Bronchial epithelial cell (primary cell): ENCODE measurements at regions not wholly inside any gene's neighbourhood (a gene's known extent, or its start where the extent isn't known, plus 50 kb on each side); places are given as distances from the start of the nearest gene placed in this dataset.
"Not testable (repeated sequence)": the region's sequence is repeated elsewhere in the genome, so short reads cannot be mapped to it uniquely, and the experiment has no call there.

Experiments
- DNase-seq: peaks from one replicate; pipeline ENCODE4 v3.0.0-alpha.2; 2010; ENCODE audit warnings: low read depth
- FAIRE-seq: peaks from 2 replicates; lab custom pipeline; 2011; peaks lifted over from hg19 to GRCh38; lab: Jason Lieb, UNC
- H3K27me3 ChIP-seq: 2 replicates; pipeline ENCODE4 v1.5.1; 2011; ENCODE audit warnings: low read length; ENCODE audit not compliant: control insufficient read depth, insufficient read depth
- H3K36me3 ChIP-seq: 2 replicates; pipeline ENCODE4 v1.5.1; 2011; ENCODE audit warnings: low read length; ENCODE audit not compliant: control insufficient read depth, insufficient read depth
- H3K4me3 ChIP-seq: 2 replicates; pipeline ENCODE4 v1.5.1; 2011; ENCODE audit warnings: mild to moderate bottlenecking, low read depth, low read length, control low read depth
- CTCF ChIP-seq: IDR thresholded peaks from 2 replicates; pipeline ENCODE4 v1.5.1; 2011; ENCODE audit warnings: mild to moderate bottlenecking, moderate library complexity, low read length, control low read depth, inconsistent platforms; ENCODE audit not compliant: insufficient read depth, severe bottlenecking

DNA sequence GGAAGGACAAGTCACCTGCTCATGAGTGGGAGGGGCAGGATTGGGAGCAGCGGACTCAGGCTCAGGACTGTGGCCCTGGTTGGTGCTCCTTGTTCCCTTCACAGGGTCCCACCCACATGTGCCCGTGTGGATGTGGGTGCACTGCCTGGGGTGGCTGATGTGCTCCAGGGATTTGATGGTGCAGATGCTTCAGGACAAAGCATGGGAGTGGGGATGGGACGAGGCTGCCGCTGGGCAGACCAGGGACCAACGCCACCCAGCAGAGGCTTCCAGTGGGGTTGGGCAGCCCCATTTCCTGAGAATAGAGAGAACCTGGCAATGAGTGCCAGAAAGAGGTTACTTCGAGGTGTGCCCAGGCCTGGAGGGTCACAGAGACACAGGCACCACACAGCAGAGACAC is 65.5 kb upstream of the IGLL5 start:
- no peaks in the 10 kb centered on the region for H3K27me3 ChIP-seq
- no peaks in the 10 kb centered on the region for H3K36me3 ChIP-seq
- no peak overlapping the region for H3K4me3 ChIP-seq
- TF ChIP-seq CTCF, result no peak
- DNase-seq (no peak), FAIRE-seq (no peak)

DNA sequence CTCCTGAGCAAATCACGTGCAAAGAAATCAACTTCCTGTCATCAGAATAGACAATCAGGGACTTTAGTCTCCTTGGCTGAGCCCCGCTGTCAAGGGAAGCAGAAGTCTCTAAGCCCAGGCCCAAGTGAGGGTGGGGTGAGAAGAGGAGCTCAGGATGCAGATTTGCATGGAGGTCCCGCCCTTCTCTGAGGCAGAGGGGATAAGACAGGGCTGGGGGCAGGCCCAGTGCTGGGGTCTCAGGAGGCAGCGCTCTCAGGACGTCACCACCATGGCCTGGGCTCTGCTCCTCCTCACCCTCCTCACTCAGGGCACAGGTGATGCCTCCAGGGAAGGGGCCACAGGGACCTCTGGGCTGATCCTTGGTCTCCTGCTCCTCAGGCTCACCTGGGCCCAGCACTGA is 65.1 kb upstream of the IGLL5 start:
- H3K4me3 ChIP-seq, FAIRE-seq, H3K36me3 ChIP-seq, DNase-seq, H3K27me3 ChIP-seq: not testable (repeated sequence)

- no peaks in the 10 kb centered on the region for H3K36me3 ChIP-seq
These were observed 64.3 kb upstream of the IGLL5 start for GRCh38 chr22:22823131-22823810.

DNA sequence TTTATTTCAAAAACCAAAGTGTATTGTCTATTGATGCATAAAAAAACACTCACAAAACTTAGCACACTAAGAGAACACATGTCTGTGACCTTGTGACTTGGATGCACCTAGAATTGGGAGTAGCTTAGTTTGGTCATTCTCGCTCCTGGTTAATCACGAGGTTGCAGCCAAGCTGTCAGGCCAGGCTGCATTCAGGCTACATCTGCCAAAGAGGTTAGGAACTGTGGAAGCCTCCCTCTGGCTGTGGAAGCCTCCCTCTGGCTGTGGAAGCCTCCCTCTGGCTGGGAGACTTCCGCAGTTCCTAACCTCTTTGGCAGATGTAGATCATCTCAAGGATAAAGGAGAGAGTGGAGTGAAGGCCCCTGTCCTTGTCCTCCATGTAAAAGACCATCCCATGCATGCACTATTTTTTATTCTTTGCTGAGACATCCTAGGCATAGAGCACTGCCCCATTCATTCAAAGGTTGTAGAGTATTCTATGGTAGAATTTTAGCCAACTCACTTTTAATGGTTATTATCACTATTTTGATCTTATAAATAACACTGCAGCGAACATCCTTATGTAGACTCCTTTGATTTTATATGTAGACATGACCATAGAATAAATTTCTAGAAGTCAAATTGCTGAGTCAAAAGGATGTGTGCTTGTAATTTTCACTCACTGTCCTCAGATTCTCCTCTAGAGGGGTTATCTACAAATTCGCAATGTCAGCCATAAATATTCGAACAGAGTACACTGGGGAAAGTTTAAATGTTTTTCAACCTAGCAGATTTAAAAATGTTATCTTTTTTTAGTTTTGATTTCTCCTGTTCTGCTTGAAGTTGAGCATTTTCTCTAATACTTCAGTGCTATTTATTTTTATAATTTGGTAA is 63.0 kb upstream of the IGLL5 start:
- no peak for TF ChIP-seq CTCF
- no peak for DNase-seq
- H3K4me3 ChIP-seq, result no peak overlapping the region
- FAIRE-seq, result no peak
- no peaks in the 10 kb centered on the region for H3K36me3 ChIP-seq
- no peaks in the 10 kb centered on the region for H3K27me3 ChIP-seq

More at GRCh38 chr22:22823131-22823810, 64.3 kb upstream of the IGLL5 start:
- no peak for TF ChIP-seq CTCF
- H3K27me3 ChIP-seq, result no peaks in the 10 kb centered on the region
- FAIRE-seq (peak; percentile 58), DNase-seq (no peak)
- H3K4me3 ChIP-seq, result no peak overlapping the region

DNA sequence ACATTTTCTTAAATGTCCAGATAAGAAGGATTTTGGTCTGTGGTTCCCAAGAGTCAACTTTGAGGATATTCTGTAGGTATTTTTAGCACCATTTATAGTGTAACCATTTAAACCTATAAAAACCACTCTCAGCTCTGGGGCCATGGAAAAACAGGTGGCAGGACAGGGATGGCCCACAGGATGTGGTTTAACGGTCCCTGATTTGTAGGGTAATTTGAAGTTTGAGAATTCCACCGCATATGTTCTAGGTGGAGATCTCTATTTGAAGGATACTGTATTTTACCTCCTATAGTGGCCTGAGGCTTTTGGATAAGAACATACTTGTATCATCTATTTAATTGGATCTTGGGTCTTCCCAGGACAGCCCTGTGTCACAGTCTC is 62.4 kb upstream of the IGLL5 start:
- Histone ChIP-seq H3K27me3 (no peaks in the 10 kb centered on the region), H3K36me3 (no peaks in the 10 kb centered on the region), H3K4me3 (no peak overlapping the region)
- FAIRE-seq, result no peak
- TF ChIP-seq CTCF, result no peak
- DNase-seq, result no peak

DNA sequence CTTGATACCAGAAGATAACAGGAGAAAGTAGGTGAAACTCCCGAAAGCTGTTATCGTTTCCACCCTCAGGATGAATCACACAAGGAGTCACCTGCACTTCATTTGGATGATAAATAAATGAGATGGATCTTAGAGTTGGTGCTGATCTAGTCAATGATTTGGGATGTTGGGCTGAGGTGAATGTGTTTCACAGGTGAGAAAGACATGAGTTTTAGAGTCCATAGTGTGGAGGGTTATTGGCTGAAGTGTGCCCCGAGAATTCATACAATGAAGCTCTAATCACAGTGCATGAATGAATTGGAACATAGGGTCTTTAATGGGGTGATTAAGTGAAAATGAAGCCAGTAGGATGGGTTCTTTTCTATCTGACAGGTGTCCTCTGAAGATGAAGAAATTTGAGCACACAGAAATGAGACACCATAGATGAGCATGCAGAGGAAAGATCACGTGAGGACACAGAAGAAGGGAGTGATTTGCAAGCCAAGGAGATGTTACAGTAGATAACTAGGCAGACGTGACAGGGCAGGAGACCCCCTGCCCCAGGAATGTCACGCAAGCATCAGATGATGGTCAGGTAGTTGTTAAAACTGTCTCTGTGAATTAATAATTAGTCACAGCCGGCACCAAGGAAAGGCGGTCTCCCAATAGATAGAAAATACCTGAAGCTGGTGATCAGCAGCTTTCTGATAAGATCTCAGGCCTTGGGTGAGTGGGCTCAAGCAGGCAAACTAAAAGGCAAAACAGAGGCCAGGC is 60.3 kb upstream of the IGLL5 start:
- Histone ChIP-seq H3K27me3 (no peaks in the 10 kb centered on the region), H3K4me3 (no peak overlapping the region), H3K36me3 (no peaks in the 10 kb centered on the region)
- DNase-seq (no peak), FAIRE-seq (no peak)
- no peak for TF ChIP-seq CTCF
